SK-N-SH (cell line): ENCODE measurements at regions not wholly inside any gene's neighbourhood (a gene's known extent, or its start where the extent isn't known, plus 50 kb on each side); places are given as distances from the start of the nearest gene placed in this dataset.

Source experiments
- CTCF ChIA-PET: fragments of 300-600, 350-600 bp; formaldehyde crosslinking; extraction: SDS; loops from one replicate; lab custom pipeline; 2021; lab: Yijun Ruan, JAX
- POLR2A ChIA-PET: fragments of 350-600 bp; sonication (Branson Sonifier 250); formaldehyde crosslinking; extraction: SDS; loops from one replicate; lab custom pipeline; 2020; ENCODE audit warnings: antibody characterized with exemption, inconsistent platforms; lab: Yijun Ruan, JAX
- DNase-seq: peaks from one replicate; pipeline ENCODE4 v3.0.0; 2012
- H2AFZ ChIP-seq: fragments of 200-600 bp; sonication (generic); 2 replicates; pipeline ENCODE4 v1.8.1; 2016; ENCODE audit warnings: antibody characterized with exemption, mild to moderate bottlenecking, low read depth
- H3F3A ChIP-seq: fragments of 200-600 bp; sonication (generic); replicated peaks from 2 replicates; pipeline ENCODE3; 2016; ENCODE audit warnings: antibody characterized with exemption, mild to moderate bottlenecking; ENCODE audit not compliant: insufficient read depth
- H3K27ac ChIP-seq, 2 experiments: fragments of 200-500 bp in 1 of 2; fragments of 200-600 bp in 1 of 2; sonication (Bioruptor generic) in 1 of 2; sonication (generic), shearing (Covaris generic) in 1 of 2; 2 replicates each; pipeline versions ENCODE4 v1.5.1 to v1.6.1; 2014 to 2016; ENCODE audit warnings: low read depth in 2 of 2, inconsistent platforms in 1 of 2, low read length in 1 of 2, mild to moderate bottlenecking in 1 of 2, mixed read lengths in 1 of 2
- H3K27me3 ChIP-seq: fragments of 200-600 bp; sonication (generic), shearing (Covaris generic); 2 replicates; pipeline ENCODE4 v1.6.1; 2016; ENCODE audit warnings: mixed run types; ENCODE audit not compliant: insufficient read depth
- H3K36me3 ChIP-seq, 2 experiments: fragments of 200-500 bp in 1 of 2; fragments of 200-600 bp in 1 of 2; sonication (Bioruptor generic) in 1 of 2; sonication (generic) in 1 of 2; replicated peaks in 1 of 2; 2 replicates each; pipeline versions ENCODE3 to v1.5.1; 2014 to 2016; ENCODE audit warnings: low read length in 1 of 2, mild to moderate bottlenecking in 1 of 2; ENCODE audit not compliant: insufficient read depth in 2 of 2, control insufficient read depth in 1 of 2
- H3K4me1 ChIP-seq, 2 experiments: fragments of 200-500 bp in 1 of 2; fragments of 200-600 bp in 1 of 2; sonication (Bioruptor generic) in 1 of 2; sonication (generic), shearing (Covaris generic) in 1 of 2; 2 replicates each; pipeline versions ENCODE4 v1.5.1 to v1.6.1; 2014 to 2016; ENCODE audit warnings: low read depth in 1 of 2, low read length in 1 of 2, mixed run types in 1 of 2; ENCODE audit not compliant: insufficient read depth in 2 of 2, control insufficient read depth in 1 of 2
- H3K4me2 ChIP-seq: fragments of 200-600 bp; sonication (generic), shearing (Covaris generic); 2 replicates; pipeline ENCODE4 v1.6.1; 2017; ENCODE audit warnings: mixed run types
- H3K4me3 ChIP-seq, 2 experiments: fragments of 200-500 bp in 1 of 2; fragments of 200-600 bp in 1 of 2; sonication (Bioruptor generic) in 1 of 2; sonication (generic), shearing (Covaris generic) in 1 of 2; 2 replicates each; pipeline versions ENCODE4 v1.5.1 to v1.8.1; 2014 to 2016; ENCODE audit warnings: low read depth in 2 of 2, inconsistent platforms in 1 of 2, low read length in 1 of 2, mild to moderate bottlenecking in 1 of 2, mixed read lengths in 1 of 2, moderate library complexity in 1 of 2
- H3K79me2 ChIP-seq: fragments of 200-600 bp; sonication (generic); 2 replicates; pipeline ENCODE4 v1.8.1; 2017; ENCODE audit warnings: mild to moderate bottlenecking; ENCODE audit not compliant: insufficient read depth
- H3K9ac ChIP-seq: fragments of 200-600 bp; sonication (generic); 2 replicates; pipeline ENCODE4 v1.6.1; 2017; ENCODE audit warnings: mixed run types
- H3K9me2 ChIP-seq: fragments of 200-600 bp; sonication (generic); 2 replicates; pipeline ENCODE4 v1.6.1; 2017; ENCODE audit warnings: mixed run types
- H3K9me3 ChIP-seq: fragments of 200-600 bp; sonication (generic); 2 replicates; pipeline ENCODE4 v1.6.1; 2017; ENCODE audit warnings: mixed run types, mild to moderate bottlenecking, moderate library complexity
- H4K20me1 ChIP-seq: fragments of 200-600 bp; sonication (generic); 2 replicates; pipeline ENCODE4 v1.6.1; 2017; ENCODE audit warnings: mild to moderate bottlenecking, mixed run types; ENCODE audit not compliant: insufficient read depth
- ELF1 ChIP-seq: IDR thresholded peaks from 2 replicates; pipeline ENCODE4 v1.4.0; 2012
- FOXM1 ChIP-seq: IDR thresholded peaks from 2 replicates; pipeline ENCODE4 v1.4.0; 2012; ENCODE audit warnings: low read depth, mild to moderate bottlenecking
- GABPA ChIP-seq: IDR thresholded peaks from 2 replicates; pipeline ENCODE4 v1.4.0; 2012; ENCODE audit warnings: low read depth, mild to moderate bottlenecking
- GATA2 ChIP-seq: sonication (generic); formaldehyde crosslinking; IDR thresholded peaks from 2 replicates; pipeline ENCODE4 v1.5.0; 2020; ENCODE audit warnings: mild to moderate bottlenecking, missing genetic modification reagents
- JUND ChIP-seq: IDR thresholded peaks from 2 replicates; pipeline ENCODE4 v1.4.0; 2012
- MEF2A ChIP-seq: IDR thresholded peaks from 2 replicates; pipeline ENCODE4 v1.4.0; 2012; ENCODE audit warnings: low read depth, borderline replicate concordance
- RAD21 ChIP-seq: IDR thresholded peaks from 2 replicates; pipeline ENCODE4 v1.6.1; 2012; ENCODE audit warnings: mild to moderate bottlenecking, low read length
- REST ChIP-seq: IDR thresholded peaks from 2 replicates; pipeline ENCODE4 v1.6.1; 2012; ENCODE audit warnings: mild to moderate bottlenecking, low read depth, low read length, moderate library complexity
- SIN3A ChIP-seq: IDR thresholded peaks from 2 replicates; pipeline ENCODE4 v1.6.1; 2012; ENCODE audit warnings: low read depth, mild to moderate bottlenecking, low read length, moderate library complexity, borderline replicate concordance
- SMC3 ChIP-seq: IDR thresholded peaks from 2 replicates; pipeline ENCODE4 v1.6.1; 2012; ENCODE audit warnings: low read depth, low read length, improper control_type of control experiment
- TAF1 ChIP-seq: IDR thresholded peaks from 2 replicates; pipeline ENCODE4 v1.6.1; 2012; ENCODE audit warnings: low read depth, mild to moderate bottlenecking, low read length, moderate library complexity, borderline replicate concordance
- TEAD4 ChIP-seq: IDR thresholded peaks from 2 replicates; pipeline ENCODE4 v1.4.0; 2012; ENCODE audit warnings: mild to moderate bottlenecking, borderline replicate concordance; ENCODE audit not compliant: insufficient read depth
- YY1 ChIP-seq: IDR thresholded peaks from 2 replicates; pipeline ENCODE4 v1.4.0; 2012; ENCODE audit warnings: low read depth, mild to moderate bottlenecking
- WGBS: methylation state at CpG from one replicate; pipeline ENCODE4 v1.1.6; 2017; ENCODE audit warnings: low lambda C conversion rate; 5-methylcytosine and 5-hydroxymethylcytosine counted together
- TF ChIP-seq, protein P1 (sequence below): IDR thresholded peaks from 2 replicates; pipeline ENCODE4; 2012
- TF ChIP-seq, protein P2 (sequence below): IDR thresholded peaks from 2 replicates; pipeline ENCODE4 v1.4.0; 2012; ENCODE audit warnings: low read depth, borderline replicate concordance
- TF ChIP-seq, protein P3 (sequence below): IDR thresholded peaks from 2 replicates; pipeline ENCODE4 v1.4.0; 2012; ENCODE audit warnings: low read depth

DNA sequence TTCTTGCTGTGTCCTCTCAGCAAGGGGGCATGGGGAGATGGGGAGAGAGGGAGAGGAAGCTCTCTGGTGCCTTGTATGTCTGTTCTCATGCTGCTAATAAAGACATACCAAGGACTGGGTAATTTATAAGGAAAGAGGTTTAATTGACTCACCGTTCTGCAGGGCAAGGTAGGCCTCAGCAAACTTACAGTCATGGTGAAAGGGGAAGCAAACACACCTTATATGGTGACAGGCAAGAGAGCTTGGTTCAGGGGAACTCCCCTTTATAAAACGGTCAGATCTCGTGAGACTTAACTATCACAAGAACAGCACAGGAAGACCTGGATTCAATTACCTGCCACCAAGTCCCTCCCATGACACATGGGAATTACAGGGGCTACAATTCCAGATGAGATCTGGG is 464.7 kb upstream of the CELF2 start:
- no peak overlapping the region for H3K27ac ChIP-seq
- no peaks in the 10 kb centered on the region for H4K20me1 ChIP-seq
- no peak overlapping the region for H3K9ac ChIP-seq
- CTCF ChIA-PET = no interaction called here
- TF ChIP-seq, protein P1, sequence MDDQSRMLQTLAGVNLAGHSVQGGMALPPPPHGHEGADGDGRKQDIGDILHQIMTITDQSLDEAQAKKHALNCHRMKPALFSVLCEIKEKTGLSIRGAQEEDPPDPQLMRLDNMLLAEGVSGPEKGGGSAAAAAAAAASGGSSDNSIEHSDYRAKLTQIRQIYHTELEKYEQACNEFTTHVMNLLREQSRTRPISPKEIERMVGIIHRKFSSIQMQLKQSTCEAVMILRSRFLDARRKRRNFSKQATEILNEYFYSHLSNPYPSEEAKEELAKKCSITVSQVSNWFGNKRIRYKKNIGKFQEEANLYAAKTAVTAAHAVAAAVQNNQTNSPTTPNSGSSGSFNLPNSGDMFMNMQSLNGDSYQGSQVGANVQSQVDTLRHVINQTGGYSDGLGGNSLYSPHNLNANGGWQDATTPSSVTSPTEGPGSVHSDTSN = no peak
- TF ChIP-seq TAF1 (no peak), FOXM1 (no peak), ELF1 (no peak), MEF2A (no peak), JUND (no peak), REST (no peak), YY1 (no peak), GATA2 (no peak), RAD21 (no peak), SIN3A (no peak), TEAD4 (no peak), SMC3 (no peak), GABPA (no peak)
- TF ChIP-seq, protein P2, sequence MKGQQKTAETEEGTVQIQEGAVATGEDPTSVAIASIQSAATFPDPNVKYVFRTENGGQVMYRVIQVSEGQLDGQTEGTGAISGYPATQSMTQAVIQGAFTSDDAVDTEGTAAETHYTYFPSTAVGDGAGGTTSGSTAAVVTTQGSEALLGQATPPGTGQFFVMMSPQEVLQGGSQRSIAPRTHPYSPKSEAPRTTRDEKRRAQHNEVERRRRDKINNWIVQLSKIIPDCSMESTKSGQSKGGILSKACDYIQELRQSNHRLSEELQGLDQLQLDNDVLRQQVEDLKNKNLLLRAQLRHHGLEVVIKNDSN = no peak
- TF ChIP-seq, protein P3, sequence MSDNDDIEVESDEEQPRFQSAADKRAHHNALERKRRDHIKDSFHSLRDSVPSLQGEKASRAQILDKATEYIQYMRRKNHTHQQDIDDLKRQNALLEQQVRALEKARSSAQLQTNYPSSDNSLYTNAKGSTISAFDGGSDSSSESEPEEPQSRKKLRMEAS = no peak
- TF ChIP-seq, all 33 proteins: peak for 0
- Histone ChIP-seq H3K79me2 (no peaks in the 10 kb centered on the region), H3K4me2 (no peak overlapping the region), H2AFZ (no peak overlapping the region), H3K27me3 (no peaks in the 10 kb centered on the region), H3K36me3 (no peaks in the 10 kb centered on the region), H3K9me3 (no peaks in the 10 kb centered on the region), H3K4me1 (no peaks in the 10 kb centered on the region), H3K4me3 (no peak overlapping the region), H3F3A (no peaks in the 10 kb centered on the region), H3K9me2 (no peaks in the 10 kb centered on the region)
- 25% methylated on average over 3 of the region's 3 CpGs for WGBS
- no peak for DNase-seq
- POLR2A ChIA-PET = no interaction called here
